MV-4-11 (cell line): ENCODE measurements at regions not wholly inside any gene's neighbourhood (a gene's known extent, or its start where the extent isn't known, plus 50 kb on each side); places are given as distances from the start of the nearest gene placed in this dataset.

Experiments used
- DNase-seq: peaks from one replicate; lab custom pipeline; 2025; lab: John Stamatoyannopoulos, UW

DNA sequence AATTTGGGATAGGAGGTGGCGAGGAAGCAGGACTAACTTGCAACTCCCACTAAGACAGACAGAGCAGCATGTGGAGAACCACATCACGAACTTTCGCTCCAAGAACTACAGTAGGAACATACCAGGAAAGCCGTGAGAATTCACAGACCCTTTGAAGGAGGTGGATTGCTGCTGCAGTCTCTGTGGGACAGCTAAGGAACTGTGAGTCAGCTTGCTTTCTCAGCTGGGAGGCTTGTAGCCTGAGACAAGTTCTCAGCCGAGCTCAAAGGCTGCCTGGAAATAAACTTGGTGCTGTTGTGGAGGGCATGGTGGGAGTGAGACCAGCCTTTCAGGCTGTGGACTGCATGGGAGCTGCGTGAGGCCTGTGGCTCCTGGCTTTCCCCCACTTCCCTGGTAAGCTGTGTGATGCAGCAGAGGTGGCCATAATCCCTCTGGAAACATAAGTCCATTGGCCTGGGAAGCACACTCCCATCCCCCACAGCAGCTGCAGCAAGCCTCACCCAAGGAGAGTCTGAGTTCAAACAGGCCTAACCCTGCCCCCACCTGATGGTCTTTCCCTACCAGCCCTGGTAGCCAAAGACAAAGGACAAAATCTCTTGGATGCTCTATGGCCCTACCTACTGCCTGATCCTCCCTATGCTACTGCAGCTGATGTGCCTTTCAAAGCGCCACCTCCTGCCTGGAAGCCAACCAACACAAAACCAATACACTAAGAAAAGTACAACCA, 441.1 kb upstream of the HTR2A start:
- no peak for DNase-seq

GRCh38 chr13:47334173-47334572, 437.3 kb upstream of the HTR2A start:
- no peak for DNase-seq

DNA sequence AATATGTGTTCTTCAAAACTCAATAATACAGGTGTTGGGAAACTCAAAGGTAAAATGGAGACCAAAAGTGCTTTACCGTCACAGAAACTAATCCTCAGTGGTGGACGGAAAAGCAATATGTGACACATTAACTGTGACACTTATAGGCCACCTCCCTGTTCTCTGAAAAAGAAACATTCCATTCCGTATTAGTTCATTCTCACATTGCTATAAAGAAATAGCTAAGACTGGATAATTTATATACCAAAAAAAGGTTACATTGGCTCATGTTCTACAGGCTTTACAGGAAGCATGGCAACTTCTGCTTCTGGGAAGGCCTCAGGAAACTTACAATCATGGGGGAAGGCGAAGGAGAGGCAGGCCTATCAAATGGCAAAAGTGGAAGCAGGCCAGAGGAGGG, 435.3 kb upstream of the HTR2A start:
- no peak for DNase-seq

GRCh38 chr13:47330031-47330430, 433.2 kb upstream of the HTR2A start:
- no peak for DNase-seq

GRCh38 chr13:47327861-47328260, 431.0 kb upstream of the HTR2A start:
- peak; percentile 2 for DNase-seq

DNA sequence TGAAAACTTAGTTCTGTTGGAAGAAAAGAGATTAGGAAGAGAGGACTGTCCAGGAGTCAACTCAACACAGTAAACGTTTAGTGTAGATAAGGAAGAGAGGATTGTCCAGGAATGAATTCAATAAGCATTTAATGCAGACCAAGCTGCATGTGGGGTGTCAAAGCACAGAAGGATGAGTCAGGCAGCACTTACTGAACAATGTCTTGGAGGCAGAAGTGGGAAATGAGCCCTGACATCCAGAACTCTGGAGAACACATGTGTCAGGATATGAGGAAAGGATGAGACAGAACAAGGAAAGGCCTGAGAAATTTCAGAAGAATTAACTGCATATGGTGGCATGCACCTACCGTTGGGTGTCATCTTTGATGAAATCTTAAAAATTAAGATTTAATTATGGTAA, 429.2 kb upstream of the HTR2A start:
- no peak for DNase-seq

DNA sequence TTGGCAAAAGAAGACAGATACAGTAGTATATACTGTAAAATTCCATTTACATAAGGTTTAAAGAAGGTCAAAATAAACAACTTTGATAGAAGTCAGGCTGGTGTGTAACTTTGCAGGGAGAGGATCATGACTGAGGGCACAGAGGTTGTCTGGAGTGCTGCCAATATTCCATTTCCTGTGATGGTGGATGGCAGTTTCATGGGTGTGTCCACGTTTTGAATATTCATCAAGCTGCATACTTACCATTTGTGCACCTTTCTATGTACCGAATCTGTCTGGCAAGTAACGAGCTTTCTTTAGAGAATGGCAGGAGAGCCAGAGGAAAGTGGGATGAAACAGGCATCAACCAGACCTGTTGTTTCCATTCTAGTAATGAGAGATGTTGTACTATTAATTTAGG, 420.5 kb upstream of the HTR2A start:
- no peak for DNase-seq

- DNase-seq: no peak
These were observed 413.5 kb upstream of the HTR2A start for GRCh38 chr13:47310401-47310800.

DNA sequence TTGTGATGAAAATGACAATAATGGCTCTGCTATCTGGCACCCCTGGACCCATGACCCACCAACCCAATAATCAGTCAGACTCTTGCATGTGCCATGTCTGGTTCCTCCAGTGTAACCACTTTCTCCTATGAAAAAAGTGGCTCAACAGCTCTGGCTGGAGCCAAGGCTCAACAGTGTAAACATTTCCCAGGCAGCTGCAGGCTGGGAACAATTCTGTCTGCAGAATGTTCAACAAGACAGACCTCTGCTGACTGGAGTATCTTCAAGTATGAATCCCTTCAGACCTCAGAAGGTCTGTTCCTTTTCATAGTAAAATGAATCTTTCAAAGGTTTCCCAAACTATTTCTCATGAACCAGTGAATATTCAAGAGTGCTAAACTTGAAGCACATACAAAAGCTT, 410.1 kb upstream of the HTR2A start:
- no peak for DNase-seq

GRCh38 chr13:47303626-47304025, 406.8 kb upstream of the HTR2A start:
- DNase-seq: no peak

DNA sequence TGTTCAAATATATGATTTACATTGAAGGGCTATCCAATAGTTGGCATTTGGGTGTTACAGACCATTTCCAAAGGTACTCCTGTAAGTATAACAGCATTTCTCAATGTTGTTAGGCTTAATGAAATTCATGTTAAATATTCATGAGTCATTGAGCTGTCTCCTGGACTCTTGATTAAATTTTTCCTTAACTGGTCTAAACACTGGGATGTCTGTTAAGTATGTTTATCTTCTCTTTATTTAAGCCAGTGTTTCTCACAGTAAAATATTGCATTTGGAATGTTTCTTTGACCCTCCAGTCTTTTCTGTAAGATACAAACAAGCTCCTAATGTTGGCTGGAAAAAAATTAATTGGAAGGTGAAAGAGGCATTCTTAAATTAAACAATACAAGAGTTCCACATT, 402.5 kb upstream of the HTR2A start:
- DNase-seq: no peak

DNA sequence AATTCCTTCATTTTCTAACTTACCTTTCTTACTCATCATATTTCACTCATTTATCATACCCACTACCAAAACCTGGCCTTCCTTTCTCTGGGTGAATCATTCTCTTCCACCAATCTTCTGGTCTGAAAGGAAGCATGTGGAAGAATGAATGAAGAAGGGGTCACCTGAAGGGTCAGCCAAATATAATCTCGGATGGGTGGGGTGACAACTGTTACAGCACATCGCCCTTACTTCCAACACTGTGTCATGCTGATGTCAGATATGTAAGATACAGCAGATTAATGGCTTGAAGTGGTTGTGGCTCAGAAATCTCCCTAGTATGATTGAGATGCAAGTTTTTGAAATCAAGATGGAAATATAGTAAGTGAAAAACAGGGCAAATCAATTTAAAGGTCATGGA, 401.7 kb upstream of the HTR2A start:
- DNase-seq: no peak

- DNase-seq: no peak
These were observed 397.8 kb upstream of the HTR2A start for GRCh38 chr13:47294691-47295090.

DNA sequence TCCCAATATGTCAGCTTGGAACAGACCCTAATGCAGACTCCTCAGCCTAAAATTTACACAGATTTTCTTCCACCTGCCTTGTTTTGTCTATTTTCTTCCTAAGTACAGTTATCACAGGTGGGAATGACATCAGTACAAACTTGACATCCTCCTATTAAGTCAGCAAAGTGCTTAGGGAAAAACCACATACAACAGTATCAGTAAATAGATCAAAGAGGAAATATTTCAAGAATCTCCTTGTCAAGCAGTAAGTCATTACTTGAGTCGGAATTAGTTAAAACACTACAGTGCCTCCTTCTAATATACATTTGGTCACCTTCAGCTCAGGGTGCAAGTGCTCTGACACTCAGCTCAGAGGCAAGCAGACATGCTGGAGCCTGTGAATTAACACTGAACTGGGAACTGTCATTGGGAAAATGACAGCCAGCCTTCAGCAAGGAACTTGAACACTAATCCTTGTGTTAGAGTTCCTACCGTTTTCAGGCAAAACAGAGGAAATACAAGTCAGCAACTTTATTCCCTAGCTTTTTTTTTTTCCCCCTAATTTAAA, 394.3 kb upstream of the HTR2A start:
- no peak for DNase-seq

DNA sequence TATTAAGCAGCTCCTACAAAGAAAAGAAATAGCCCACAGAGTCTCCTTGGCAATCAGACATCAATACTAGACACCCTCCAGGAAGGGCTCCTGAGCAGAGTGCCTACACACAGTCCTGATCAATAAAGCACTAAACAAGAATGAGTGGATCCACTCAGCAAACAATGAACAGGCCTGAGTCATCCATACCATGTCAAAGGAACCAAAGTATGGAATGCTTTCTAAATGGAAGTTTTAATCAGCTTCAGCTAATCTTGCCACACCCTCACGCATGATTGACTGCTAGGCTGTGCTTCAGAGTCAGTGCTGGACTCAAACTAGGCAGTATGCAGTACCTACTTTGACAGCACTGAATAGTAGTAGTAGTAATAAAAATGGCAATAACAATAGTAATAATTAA, 392.7 kb upstream of the HTR2A start:
- DNase-seq: no peak

DNA sequence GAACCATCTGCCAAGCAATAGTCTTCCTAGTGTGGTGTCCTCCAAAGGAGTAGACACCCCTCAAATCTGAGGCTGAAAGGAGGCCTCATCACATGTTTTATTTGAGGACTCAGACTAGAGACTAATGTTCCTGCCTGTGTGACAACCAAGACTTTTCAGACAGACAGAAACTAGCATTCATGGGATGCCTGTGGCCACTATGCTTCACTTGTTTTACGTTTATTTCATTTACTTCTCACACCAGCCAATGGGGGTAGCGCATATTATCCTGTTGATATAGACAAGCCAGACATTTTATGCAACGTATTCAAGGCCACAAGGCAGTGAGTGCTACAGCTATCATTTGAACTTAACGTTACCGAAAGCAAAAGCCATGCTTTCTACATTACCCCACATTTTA, 391.7 kb upstream of the HTR2A start:
- no peak for DNase-seq

DNA sequence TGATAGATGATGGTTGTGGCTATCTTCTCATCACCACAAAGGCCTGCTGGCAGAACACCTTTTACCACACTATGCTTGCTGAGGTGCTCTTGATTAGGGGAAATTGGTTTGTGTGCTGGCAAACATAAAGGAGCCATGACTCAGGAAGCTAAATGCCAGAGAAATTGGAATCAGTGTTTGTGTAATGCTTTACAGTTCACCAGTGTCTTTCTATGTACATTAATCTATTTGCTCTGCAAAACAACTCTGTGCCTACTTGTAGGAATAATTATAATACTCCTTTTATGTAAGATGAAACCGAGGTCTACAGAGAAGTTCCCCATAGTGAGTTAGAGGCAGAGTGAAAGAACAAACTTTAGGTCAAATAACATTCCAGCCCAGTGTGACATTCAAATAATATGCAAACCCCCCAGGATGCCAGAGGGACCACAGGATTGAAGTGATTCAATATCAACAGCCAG, 390.5 kb upstream of the HTR2A start:
- no peak for DNase-seq

GRCh38 chr13:47281991-47282390, 385.1 kb upstream of the HTR2A start:
- no peak for DNase-seq

GRCh38 chr13:47279920-47280319, 383.1 kb upstream of the HTR2A start:
- DNase-seq: no peak

DNA sequence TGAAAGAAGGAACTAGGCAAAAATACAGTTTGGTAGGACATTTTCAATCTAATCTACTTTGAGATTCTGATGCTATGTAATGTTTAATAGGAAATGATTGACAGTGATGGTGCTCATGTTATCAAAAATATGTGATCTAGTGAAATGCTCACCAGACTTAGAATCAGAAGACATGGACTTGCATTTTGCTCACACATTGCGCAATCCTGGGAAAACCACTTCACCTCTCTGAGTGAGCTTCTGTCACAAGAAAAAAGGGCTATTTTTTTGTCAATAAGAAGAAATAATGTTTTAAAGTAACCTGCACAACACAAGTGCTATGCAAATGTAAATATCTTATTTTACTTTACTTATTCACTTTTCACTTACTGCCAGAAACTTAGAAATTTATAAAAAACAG, 380.9 kb upstream of the HTR2A start:
- no peak for DNase-seq

DNA sequence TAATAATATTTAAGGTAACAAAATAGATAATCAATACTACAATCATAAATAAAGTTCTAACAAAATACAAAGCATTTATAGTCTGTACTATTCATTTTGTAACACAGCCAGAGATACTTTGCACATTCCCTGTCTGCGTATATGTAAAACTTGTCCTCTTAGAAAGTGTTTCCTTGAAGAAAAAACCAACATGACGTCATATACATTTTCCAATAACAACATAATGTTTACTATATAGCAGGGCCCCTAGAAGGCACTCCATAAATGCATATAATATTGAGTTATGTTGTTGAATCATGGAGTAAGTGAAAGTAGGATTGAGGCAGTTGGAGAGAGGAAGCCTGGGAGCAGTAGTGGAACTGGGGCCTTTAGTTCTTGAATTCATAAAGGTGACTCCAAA, 371.4 kb upstream of the HTR2A start:
- DNase-seq: no peak

GRCh38 chr13:47258384-47258783, 361.5 kb upstream of the HTR2A start:
- no peak for DNase-seq

DNA sequence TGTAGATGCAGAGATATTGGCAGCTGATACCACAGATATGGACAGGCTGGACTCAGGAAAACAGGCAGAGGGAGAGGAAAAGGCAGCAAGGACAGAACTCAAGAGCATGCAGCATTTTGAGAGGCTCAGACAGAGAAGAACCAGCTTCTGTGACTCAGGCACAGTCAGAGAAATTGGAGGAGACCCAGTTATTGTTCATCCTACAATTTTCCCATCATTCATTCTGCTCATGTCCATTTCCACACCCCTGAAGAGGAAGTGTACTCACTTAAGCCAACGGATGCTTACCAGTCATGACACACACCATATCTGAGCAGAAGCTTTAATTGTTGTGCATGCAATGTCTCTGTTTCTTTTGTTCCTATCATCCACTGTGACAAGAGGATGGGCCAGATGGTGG, 359.8 kb upstream of the HTR2A start:
- peak; percentile 9 for DNase-seq

DNA sequence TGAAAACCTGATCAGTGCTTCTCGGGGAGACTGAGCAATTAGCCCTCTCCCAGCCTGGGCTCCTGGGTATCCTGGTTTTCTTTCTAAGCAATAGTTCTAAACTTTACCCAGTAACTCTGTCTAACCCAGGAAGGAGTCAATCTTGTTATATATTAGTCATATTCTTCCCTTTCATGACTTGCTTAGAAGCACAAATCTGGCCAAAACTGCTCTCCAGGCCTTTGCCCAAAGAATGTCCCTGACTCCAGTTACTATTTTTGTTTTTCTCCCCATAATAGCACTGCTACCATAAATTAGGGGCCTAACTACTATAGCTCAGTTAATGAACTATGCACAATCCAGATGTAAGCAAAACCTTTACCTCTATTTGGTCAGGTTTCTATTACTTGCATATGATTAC, 355.8 kb upstream of the HTR2A start:
- DNase-seq: no peak
